Neural progenitor cell (in vitro differentiated cells): ENCODE measurements at regions not wholly inside any gene's neighbourhood (a gene's known extent, or its start where the extent isn't known, plus 50 kb on each side); places are given as distances from the start of the nearest gene placed in this dataset.

Experiments used
- EZH2 ChIP-seq: fragments of 200-600 bp; sonication (generic); IDR thresholded peaks from 2 replicates; pipeline ENCODE4 v1.6.1; 2017; ENCODE audit warnings: antibody characterized with exemption, mild to moderate bottlenecking, moderate library complexity
- TF ChIP-seq, protein P1 (sequence below): fragments of 200-600 bp; sonication (generic); IDR thresholded peaks from 2 replicates; pipeline ENCODE4 v1.5.1; 2017; ENCODE audit warnings: antibody characterized with exemption, mild to moderate bottlenecking

- TF ChIP-seq EZH2: no peak
- TF ChIP-seq, protein P1, sequence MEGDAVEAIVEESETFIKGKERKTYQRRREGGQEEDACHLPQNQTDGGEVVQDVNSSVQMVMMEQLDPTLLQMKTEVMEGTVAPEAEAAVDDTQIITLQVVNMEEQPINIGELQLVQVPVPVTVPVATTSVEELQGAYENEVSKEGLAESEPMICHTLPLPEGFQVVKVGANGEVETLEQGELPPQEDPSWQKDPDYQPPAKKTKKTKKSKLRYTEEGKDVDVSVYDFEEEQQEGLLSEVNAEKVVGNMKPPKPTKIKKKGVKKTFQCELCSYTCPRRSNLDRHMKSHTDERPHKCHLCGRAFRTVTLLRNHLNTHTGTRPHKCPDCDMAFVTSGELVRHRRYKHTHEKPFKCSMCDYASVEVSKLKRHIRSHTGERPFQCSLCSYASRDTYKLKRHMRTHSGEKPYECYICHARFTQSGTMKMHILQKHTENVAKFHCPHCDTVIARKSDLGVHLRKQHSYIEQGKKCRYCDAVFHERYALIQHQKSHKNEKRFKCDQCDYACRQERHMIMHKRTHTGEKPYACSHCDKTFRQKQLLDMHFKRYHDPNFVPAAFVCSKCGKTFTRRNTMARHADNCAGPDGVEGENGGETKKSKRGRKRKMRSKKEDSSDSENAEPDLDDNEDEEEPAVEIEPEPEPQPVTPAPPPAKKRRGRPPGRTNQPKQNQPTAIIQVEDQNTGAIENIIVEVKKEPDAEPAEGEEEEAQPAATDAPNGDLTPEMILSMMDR: no peak
These were observed 202.0 kb upstream of the CPHXL start for GRCh38 chr16:75928295-75928694.
